OCI-LY7 (cell line): ENCODE measurements at regions not wholly inside any gene's neighbourhood (a gene's known extent, or its start where the extent isn't known, plus 50 kb on each side); places are given as distances from the start of the nearest gene placed in this dataset.
A peak's percentile ranks its signal among the peaks of the same experiment; 100 is the strongest.

Experiments
- EZH2phosphoT487 ChIP-seq: fragments of 200-600 bp; sonication (generic); IDR thresholded peaks from 2 replicates; pipeline ENCODE4 v1.6.1; 2018; ENCODE audit warnings: low read depth, borderline replicate concordance, mild to moderate bottlenecking, mixed run types, antibody characterized with exemption, low read length, moderate library complexity, mixed read lengths
- TF ChIP-seq, protein P1 (sequence below): fragments of 200-600 bp; sonication (generic); conservative IDR thresholded peaks from 2 replicates; pipeline ENCODE4 v1.5.1; 2014; ENCODE audit warnings: mild to moderate bottlenecking, antibody characterized with exemption, low read length, moderate library complexity, mixed read lengths

DNA sequence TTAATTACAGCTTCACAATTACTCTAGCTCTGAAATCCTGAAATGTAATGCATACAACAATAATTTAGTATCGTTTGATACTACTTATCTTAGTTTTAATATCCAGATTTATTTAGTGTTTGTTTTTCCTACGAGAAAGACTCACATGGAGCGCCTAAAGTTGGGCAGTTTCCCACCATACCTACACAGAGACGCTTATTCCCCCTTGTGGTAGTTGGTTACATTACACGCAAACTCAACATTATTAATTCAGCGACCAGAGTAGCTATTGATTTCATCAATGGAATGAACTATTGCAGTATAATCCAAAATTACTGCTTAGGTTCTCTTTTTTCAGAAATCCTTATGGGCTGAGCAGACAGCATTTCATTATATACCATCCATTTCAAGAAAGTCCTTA lies 164.0 kb upstream of the REG3G start:
- TF ChIP-seq, protein P1, sequence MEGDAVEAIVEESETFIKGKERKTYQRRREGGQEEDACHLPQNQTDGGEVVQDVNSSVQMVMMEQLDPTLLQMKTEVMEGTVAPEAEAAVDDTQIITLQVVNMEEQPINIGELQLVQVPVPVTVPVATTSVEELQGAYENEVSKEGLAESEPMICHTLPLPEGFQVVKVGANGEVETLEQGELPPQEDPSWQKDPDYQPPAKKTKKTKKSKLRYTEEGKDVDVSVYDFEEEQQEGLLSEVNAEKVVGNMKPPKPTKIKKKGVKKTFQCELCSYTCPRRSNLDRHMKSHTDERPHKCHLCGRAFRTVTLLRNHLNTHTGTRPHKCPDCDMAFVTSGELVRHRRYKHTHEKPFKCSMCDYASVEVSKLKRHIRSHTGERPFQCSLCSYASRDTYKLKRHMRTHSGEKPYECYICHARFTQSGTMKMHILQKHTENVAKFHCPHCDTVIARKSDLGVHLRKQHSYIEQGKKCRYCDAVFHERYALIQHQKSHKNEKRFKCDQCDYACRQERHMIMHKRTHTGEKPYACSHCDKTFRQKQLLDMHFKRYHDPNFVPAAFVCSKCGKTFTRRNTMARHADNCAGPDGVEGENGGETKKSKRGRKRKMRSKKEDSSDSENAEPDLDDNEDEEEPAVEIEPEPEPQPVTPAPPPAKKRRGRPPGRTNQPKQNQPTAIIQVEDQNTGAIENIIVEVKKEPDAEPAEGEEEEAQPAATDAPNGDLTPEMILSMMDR = peak; percentile 79
- TF ChIP-seq EZH2phosphoT487 = no peak
